ENCODE measurements at regions not wholly inside any gene's neighbourhood (a gene's known extent, or its start where the extent isn't known, plus 50 kb on each side); places are given as distances from the start of the nearest gene placed in this dataset.
"Not testable (repeated sequence)": the region's sequence is repeated elsewhere in the genome, so short reads cannot be mapped to it uniquely, and the experiment has no call there.

- DNase-seq (ENCODE audit: low read depth, low spot score): not testable (repeated sequence)
These were observed 74.5 kb upstream of the CHST15 start for GRCh38 chr10:124167925-124168324.

GRCh38 chr10:124166431-124167125 is 73.2 kb upstream of the CHST15 start:
- no peak for DNase-seq (ENCODE audit: low read depth, low spot score)

- DNase-seq (ENCODE audit: low read depth, low spot score): no peak
These were observed 72.4 kb upstream of the CHST15 start for GRCh38 chr10:124165827-124166226.

GRCh38 chr10:124165311-124165710 is 71.9 kb upstream of the CHST15 start:
- DNase-seq (ENCODE audit: low read depth, low spot score): no peak

- DNase-seq (ENCODE audit: low read depth, low spot score): no peak
These were observed 70.9 kb upstream of the CHST15 start for GRCh38 chr10:124164264-124164663.

GRCh38 chr10:124162774-124163354 is 69.5 kb upstream of the CHST15 start:
- no peak for DNase-seq (ENCODE audit: low read depth, low spot score)

GRCh38 chr10:124162136-124162535 is 68.7 kb upstream of the CHST15 start:
- DNase-seq (ENCODE audit: low read depth, low spot score): no peak

GRCh38 chr10:124161601-124162000 is 68.2 kb upstream of the CHST15 start:
- DNase-seq (ENCODE audit: low read depth, low spot score): no peak

- no peak for DNase-seq (ENCODE audit: low read depth, low spot score)
These were observed 67.7 kb upstream of the CHST15 start for GRCh38 chr10:124160943-124161582.

GRCh38 chr10:124160176-124160575 is 66.8 kb upstream of the CHST15 start:
- DNase-seq (ENCODE audit: low read depth, low spot score): no peak

GRCh38 chr10:124159153-124159552 is 65.8 kb upstream of the CHST15 start:
- DNase-seq (ENCODE audit: low read depth, low spot score): no peak

GRCh38 chr10:124158592-124158991 is 65.2 kb upstream of the CHST15 start:
- DNase-seq (ENCODE audit: low read depth, low spot score): no peak

- DNase-seq (ENCODE audit: low read depth, low spot score): no peak
These were observed 63.9 kb upstream of the CHST15 start for GRCh38 chr10:124157271-124157681.

GRCh38 chr10:124156524-124157260 is 63.3 kb upstream of the CHST15 start:
- DNase-seq (ENCODE audit: low read depth, low spot score): no peak

GRCh38 chr10:124155781-124156435 is 62.5 kb upstream of the CHST15 start:
- DNase-seq (ENCODE audit: low read depth, low spot score): no peak

- DNase-seq (ENCODE audit: low read depth, low spot score): peak; percentile 73
These were observed 59.8 kb upstream of the CHST15 start for GRCh38 chr10:124153023-124153826.

GRCh38 chr10:124152139-124153022 is 59.0 kb upstream of the CHST15 start:
- DNase-seq (ENCODE audit: low read depth, low spot score): no peak

GRCh38 chr10:124151466-124152095 is 58.2 kb upstream of the CHST15 start:
- no peak for DNase-seq (ENCODE audit: low read depth, low spot score)

- no peak for DNase-seq (ENCODE audit: low read depth, low spot score)
These were observed 57.5 kb upstream of the CHST15 start for GRCh38 chr10:124150807-124151417.
